NCI-H510A (cell line): ENCODE measurements at regions not wholly inside any gene's neighbourhood (a gene's known extent, or its start where the extent isn't known, plus 50 kb on each side); places are given as distances from the start of the nearest gene placed in this dataset.

Source experiments
- DNase-seq: peaks from one replicate; lab custom pipeline; 2025; lab: John Stamatoyannopoulos, UW

DNA sequence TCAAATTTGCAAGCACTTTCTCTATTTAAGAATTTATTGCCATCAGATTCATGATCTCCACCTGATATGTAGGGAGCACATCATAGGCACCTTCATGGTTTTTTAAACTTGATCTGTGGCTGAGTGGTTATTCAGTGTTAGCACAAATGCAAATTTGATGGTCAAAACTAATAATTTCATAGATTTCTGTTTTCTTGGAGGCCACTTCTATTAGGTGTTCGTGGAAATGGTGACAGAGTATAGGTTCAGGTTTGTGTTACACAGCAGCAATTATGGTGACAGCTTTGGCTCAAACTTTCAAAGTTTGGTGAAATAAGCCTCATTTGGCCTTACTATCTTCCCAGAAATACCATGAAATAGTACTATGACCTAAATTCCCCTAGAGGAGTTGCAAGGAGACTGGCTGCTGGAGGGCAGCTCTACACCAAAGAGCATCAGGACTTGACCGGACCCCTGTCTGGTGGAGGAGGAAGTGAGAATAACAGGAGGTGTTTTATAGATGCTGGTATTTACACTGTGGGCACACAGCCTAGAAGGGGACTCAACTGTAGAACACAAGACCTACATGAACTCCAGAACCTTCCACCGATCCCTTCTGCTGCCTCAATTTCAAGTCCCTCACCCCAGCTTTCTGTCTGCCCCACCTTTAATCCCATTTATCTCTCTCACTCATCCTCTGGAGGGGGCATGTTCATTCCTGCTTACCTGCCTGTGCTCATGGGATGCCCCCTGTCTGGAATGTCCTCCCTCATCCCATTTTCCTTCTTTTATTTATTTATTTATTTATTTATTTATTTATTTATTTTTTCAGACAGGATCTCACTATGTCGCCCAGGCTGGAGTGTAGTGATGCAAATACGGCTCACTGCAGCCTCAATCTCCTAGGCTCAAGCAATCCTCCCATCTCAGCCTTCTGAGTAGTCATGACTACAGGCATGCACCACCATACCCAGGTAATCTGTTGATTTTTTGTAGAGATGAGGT lies 132.9 kb upstream of the SIX2 start:
- no peak for DNase-seq

DNA sequence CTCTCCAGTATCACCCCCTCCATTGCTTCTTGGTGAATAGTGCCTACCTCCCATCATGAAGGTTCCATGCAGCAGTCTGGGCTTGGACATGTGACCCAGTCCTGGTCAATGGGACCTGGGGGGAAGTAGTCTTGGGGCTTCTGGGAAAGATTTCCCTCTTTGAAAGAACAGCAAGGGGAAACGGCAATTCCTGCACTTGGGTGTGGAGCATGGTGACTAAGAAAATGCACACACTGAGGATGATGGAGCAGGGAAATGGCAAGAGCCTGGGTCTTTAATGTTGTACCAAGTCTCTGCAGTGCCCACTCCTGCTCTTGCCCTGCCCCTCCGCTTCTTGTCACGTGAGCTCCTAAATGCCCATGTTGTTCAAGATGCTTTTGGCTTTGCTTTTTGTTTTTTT lies 131.4 kb upstream of the SIX2 start:
- DNase-seq, result no peak

GRCh38 chr2:45138904-45139303 lies 129.7 kb upstream of the SIX2 start:
- no peak for DNase-seq

DNA sequence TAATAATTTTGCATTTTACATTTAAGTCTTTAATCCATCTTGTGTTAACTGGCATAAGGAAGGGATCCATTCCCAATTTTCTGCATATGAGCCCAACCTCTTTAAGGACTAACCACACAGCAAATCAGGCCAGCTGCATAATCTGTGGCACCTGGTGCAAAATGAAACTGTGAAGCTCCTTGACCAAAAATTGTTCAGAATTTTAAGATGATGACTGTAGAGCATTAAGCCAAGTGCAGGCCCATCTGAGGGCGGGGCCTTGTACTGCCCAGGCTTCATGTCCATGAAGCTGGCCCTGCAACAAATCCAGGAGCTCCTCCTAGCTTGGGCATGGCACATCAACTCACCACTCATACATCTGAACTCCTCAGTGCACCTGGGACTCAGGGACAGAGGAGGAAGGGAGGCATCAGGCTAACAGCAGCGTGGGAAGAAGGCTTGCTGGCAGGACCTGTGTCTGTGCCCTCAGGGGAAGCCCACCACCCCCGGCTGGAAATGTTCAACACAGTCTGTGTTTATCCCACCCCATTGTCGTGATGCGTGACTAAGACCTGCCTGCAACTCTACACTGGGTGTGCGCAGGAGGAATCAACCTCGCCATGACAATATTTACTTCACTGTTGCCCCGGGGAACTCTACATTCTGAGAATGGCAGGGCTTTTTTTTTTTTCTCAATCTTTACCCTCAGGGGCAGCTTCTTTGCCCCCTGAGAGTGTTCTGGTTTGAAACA lies 128.9 kb upstream of the SIX2 start:
- DNase-seq, result no peak

DNA sequence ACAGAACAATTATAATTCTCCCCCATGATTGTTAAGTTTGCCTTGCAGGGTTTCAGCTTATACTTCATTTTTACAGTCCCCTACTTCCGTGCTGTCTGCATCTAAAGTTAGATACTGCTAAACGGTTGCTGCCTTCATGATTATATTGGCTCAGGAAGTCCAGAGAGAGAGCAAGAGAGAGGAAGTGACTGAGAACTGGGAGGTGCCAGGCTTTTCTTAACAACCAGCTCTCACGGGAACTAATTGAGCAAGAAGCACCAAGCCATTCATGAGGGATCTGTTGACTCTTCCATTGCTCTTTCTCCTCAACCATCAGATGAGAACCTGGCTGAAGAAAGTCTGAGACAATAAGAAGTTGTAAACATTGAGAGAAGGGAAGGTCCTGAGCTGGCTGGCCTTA lies 125.5 kb upstream of the SIX2 start:
- DNase-seq, result no peak

DNA sequence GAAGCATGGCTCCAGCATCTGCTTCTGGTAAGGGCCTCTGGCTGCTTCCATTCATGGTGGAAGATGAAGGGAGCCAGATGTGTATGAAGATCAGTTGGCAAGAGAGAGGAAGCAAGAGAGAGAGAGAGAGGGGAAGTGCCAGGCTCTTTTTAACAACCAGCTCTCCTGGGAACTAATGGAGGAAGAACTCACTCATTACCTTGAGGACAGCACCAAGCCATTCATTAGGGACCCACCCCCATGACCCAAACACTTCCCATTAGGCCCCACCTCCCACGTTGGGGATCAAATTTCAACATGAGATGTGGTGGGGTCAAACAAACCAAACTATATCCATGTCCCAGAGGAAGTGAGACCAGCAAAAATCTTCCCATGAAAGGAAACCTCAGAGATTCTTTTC lies 124.8 kb upstream of the SIX2 start:
- DNase-seq, result no peak

GRCh38 chr2:45132551-45132950 lies 123.3 kb upstream of the SIX2 start:
- DNase-seq, result no peak

DNA sequence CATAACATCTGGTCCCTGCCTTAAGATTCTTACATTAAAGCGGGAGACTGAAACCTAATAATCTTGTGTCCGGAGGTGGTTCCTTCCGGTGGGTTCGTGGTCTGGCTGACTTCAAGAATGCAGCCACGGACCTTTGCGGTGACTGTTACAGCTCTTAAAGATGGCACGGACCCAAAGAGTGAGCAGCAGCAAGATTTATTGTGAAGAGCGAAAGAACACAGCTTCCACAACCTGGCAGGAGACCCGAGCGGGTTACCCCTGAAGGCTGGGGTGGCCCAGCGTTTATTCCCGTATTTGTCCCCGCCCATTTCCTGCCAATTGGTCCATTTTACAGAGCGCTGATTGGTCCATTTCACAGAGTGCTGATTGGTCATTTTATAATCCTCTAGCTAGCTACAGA lies 122.3 kb upstream of the SIX2 start:
- DNase-seq, result no peak

DNA sequence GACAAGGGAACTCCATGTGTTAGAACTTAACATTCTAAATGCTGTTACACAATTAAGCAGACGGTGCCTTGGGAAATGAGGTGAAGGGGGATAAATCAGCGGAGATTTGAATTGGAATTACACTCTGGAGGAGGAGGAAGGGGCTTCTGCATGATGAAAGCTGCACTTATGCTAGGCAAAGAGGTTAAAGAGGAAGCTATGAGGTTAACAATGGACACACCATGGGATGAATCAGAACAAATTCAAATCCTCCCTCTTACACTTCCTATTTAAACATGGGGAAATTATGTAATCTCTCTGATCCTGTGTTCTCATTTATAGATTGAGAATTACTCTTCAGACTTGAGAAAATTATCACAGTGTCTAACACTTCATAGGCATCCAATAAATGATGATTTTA lies 121.5 kb upstream of the SIX2 start:
- no peak for DNase-seq

GRCh38 chr2:45128580-45128997 lies 119.3 kb upstream of the SIX2 start:
- DNase-seq, result no peak

DNA sequence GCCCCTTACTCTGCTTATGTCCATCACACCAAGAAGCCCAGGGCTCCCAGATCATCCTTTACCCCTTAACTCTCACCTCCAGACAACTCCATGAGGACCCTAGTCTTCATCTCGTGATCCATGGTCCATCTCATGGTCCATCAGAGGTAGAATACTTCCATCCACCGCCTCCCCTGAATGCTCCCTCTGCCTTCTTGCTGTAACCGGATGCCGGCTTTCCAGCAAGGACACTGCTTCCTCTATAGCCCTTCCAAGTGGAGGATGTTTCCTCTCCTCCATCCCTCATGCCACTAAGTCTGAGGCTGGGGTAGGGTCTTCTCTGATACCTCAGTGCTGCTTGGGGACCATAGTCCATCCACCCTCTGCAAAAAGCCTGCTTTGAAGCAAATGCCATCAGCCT lies 118.6 kb upstream of the SIX2 start:
- DNase-seq, result no peak

DNA sequence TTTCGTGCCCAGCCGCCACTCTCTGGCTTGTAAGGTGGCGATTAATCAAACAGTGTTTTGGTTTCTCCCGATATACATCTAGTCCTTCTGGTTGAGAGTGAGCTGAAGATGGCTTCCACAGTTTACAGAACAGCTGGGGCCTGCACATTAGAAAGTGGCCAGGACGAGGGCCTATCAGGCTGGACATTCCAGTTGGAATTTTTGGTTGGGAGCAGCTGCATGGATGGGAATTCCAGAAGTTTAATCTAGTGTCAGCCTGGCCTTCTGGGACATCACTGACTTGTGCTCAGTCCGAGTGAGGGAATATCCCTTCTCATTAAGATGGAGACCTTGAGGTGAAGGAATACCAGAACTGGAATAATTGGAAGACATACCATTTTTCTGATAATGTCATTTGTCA lies 118.1 kb upstream of the SIX2 start:
- DNase-seq, result no peak

DNA sequence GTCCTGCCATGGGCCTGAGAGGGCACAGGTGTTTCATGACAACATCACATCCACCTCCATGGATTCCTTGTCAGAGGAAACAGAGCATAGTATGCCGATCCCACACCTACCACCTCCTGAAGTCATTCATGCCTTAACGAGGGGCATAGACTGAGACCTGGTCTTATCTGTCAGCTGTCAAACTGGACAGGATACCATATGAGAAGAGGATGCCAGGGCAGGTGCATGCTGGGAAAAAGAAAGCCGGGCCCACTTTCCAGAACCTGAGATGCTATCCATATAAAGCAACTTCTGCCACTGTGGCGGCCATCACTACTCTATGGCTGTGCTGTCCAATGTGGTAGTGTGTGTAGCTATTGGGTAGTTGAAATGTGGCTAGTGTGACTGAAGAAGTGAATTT lies 116.0 kb upstream of the SIX2 start:
- DNase-seq, result no peak

DNA sequence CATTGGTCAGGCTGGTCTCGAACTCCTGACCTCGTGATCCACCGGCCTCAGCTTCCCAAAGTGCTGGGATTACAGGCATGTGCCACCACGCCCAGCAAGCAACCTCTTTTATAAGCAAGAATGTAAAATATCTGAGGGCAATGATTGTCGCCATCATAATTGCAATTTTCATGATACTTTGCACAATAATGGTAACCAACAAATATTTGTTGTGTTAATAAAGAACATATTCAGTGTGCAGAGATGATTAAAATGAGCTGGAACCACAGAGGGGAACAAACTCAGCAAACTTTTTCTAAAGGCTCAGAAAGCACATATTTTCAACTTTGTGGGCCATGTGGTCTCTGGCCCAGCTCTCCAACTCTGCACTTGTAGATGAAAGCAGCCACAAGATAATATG lies 115.2 kb upstream of the SIX2 start:
- no peak for DNase-seq

GRCh38 chr2:45123521-45124191 lies 114.4 kb upstream of the SIX2 start:
- DNase-seq, result no peak

- DNase-seq, result no peak
Observed at GRCh38 chr2:45123065-45123464, 113.8 kb upstream of the SIX2 start.

GRCh38 chr2:45121236-45121927 lies 112.1 kb upstream of the SIX2 start:
- peak; percentile 14 for DNase-seq

DNA sequence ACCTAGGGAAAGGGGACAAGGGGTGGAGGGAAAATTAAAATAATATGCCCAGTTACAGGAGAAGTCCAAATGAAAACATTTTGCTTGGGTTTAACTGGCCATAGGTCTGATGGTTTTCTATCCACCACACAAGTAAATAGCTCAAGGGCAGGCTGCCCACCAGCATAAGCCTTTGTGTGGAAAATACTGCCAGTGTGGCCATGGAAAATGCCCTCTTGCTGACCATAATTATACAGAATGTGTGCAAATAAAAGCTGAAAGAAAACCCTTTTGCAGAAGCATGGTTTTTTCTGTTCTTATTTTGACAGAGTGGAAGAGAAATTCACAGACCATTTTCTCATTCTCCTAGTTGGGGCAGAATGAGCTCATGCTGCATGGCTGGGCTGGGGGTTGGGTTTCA lies 111.3 kb upstream of the SIX2 start:
- DNase-seq, result no peak

DNA sequence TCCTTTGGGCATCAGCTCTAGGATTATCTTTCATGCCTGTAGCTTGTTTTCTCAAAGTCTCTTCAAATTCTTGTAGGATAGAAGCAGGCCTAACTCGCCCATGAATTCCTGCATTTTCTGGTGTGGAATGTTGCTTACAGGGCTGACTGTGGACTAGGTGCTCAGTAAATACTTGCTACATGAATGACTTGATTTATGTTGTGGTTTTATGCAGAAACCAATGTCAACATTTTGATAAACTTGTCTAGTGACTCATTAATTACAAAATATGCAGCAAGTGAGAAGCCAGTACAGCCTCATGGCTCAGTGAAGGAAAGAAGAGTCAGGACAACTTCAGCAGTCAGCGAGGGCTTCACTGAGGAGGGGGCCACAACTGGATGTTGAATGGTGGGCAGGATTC lies 110.6 kb upstream of the SIX2 start:
- no peak for DNase-seq

DNA sequence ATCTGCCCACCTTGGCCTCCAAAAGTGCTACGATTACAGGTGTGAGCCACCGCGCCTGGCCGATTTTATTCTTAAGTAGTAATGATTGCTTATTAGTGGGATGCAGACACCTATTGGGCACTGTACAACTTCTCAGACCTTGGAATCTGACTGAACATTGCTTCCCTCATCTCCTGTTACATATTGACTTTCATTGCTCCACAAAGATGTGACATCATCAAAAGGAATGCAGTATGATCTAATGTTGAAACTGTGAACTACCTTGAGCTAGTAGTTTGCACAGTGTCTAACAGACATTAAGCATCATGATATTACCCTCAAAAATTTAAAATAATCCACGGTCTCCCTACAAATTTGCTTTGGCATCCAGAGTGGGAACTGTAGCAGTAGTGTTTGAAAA lies 109.8 kb upstream of the SIX2 start:
- DNase-seq, result no peak

GRCh38 chr2:45117383-45117782 lies 108.1 kb upstream of the SIX2 start:
- no peak for DNase-seq

DNA sequence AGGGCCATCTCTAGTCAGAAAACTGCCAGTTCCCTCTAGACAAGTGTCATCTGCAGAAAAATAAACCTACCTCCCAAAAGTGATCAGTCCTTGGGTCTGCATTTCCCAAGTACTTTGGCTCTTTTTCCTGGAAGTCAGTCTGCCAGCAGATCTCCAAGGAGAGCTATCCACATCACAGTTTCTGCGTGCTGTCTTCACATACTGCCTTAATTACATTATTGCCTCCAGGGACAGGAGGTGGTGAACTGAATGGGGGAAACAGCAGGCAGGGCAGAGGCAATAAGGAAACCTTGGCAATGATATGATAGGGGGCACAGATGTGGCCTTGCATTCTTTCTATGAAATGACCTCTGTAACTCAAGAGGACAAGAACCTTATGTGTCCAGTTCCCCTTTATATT lies 105.9 kb upstream of the SIX2 start:
- no peak for DNase-seq
